GM12878 (cell line): ENCODE measurements at regions not wholly inside any gene's neighbourhood (a gene's known extent, or its start where the extent isn't known, plus 50 kb on each side); places are given as distances from the start of the nearest gene placed in this dataset.

Experiments
- ATAC-seq: fragments of 200-7000 bp; cut with Tn5 transposase; 3 replicates; pipeline ENCODE4 v1.9.1; 2020; ENCODE audit warnings: mild to moderate bottlenecking, moderate library complexity
- BruUV-seq: library from RNA; stranded (reverse); fragments of 400-500 nt; replicated peaks from 2 replicates; lab custom pipeline; 2021; lab: Mats Ljungman, UMichigan
- CTCF ChIA-PET: fragments of 300-600 bp; sonication (Branson Sonifier 250); formaldehyde crosslinking; extraction: SDS; loops from one replicate; lab custom pipeline; 2021; ENCODE audit warnings: inconsistent platforms; lab: Yijun Ruan, JAX
- POLR2A ChIA-PET: fragments of 350-600 bp; formaldehyde crosslinking; extraction: SDS; loops from one replicate; lab custom pipeline; 2021; ENCODE audit warnings: inconsistent platforms; lab: Charles Lee
- RAD21 ChIA-PET: fragments of 300-600 bp; sonication (Branson Sonifier 250); formaldehyde crosslinking; loops from one replicate; lab custom pipeline; 2023; ENCODE audit warnings: antibody characterized with exemption; ENCODE audit not compliant: unreplicated experiment; lab: Charles Lee
- SMC1A ChIA-PET: fragments of 300-600 bp; sonication (Branson Sonifier 250); formaldehyde crosslinking; loops from one replicate; lab custom pipeline; 2023; ENCODE audit not compliant: unreplicated experiment, uncharacterized antibody; lab: Charles Lee
- DNase-seq: peaks from one replicate; pipeline ENCODE4 v3.0.0-alpha.2; 2011; ENCODE audit warnings: low read depth, low spot score
- FAIRE-seq: peaks from 3 replicates; lab custom pipeline; 2011; peaks lifted over from hg19 to GRCh38; lab: Jason Lieb, UNC
- H2AFZ ChIP-seq: 2 replicates; pipeline ENCODE4 v1.6.0; 2011; ENCODE audit warnings: low read depth, low read length, control low read depth; ENCODE audit not compliant: control insufficient read depth
- H3K27ac ChIP-seq: 2 replicates; pipeline ENCODE4 v1.5.1; 2011; ENCODE audit warnings: control low read depth; ENCODE audit not compliant: control insufficient read depth, insufficient read depth
- H3K27me3 ChIP-seq, 2 experiments: replicated peaks in 1 of 2; 2 replicates each; pipeline versions ENCODE4 v1.6.0 to v1.6.1; 2011; ENCODE audit warnings: low read length in 1 of 2; ENCODE audit not compliant: control insufficient read depth in 2 of 2, insufficient read depth in 2 of 2
- H3K36me3 ChIP-seq, 2 experiments: 2 replicates each; pipeline ENCODE4 v1.5.1; 2011; ENCODE audit warnings: low read length in 1 of 2; ENCODE audit not compliant: control insufficient read depth in 2 of 2, insufficient read depth in 2 of 2
- H3K4me1 ChIP-seq: 2 replicates; pipeline ENCODE4 v1.6.1; 2011; ENCODE audit warnings: mild to moderate bottlenecking, low read length, moderate library complexity, mixed read lengths; ENCODE audit not compliant: control insufficient read depth, insufficient read depth
- H3K4me2 ChIP-seq: 2 replicates; pipeline ENCODE4 v1.6.0; 2011; ENCODE audit warnings: control low read depth; ENCODE audit not compliant: control insufficient read depth, insufficient read depth
- H3K4me3 ChIP-seq: fragments of 200-600 bp; sonication (generic); 2 replicates; pipeline ENCODE4 v1.5.1; 2016
- H3K79me2 ChIP-seq: 2 replicates; pipeline ENCODE4 v1.6.0; 2011; ENCODE audit warnings: low read length; ENCODE audit not compliant: control insufficient read depth, insufficient read depth
- H3K9ac ChIP-seq: 2 replicates; pipeline ENCODE4 v1.8.0; 2011; ENCODE audit warnings: low read length, control low read depth, mixed read lengths; ENCODE audit not compliant: control insufficient read depth, insufficient read depth
- H3K9me3 ChIP-seq: replicated peaks from 3 replicates; pipeline ENCODE4 v1.5.1; 2011; ENCODE audit warnings: mild to moderate bottlenecking, low read length; ENCODE audit not compliant: control insufficient read depth, insufficient read depth
- H4K20me1 ChIP-seq: 2 replicates; pipeline ENCODE4 v1.6.0; 2011; ENCODE audit not compliant: control insufficient read depth, insufficient read depth
- BMI1 ChIP-seq: fragments of 450-650 bp; IDR thresholded peaks from 2 replicates; pipeline ENCODE4 v1.6.1; 2016; ENCODE audit warnings: mild to moderate bottlenecking, moderate library complexity, borderline replicate concordance
- E4F1 ChIP-seq: fragments of 450-650 bp; IDR thresholded peaks from 2 replicates; pipeline ENCODE4 v1.6.1; 2018; ENCODE audit warnings: borderline replicate concordance, mild to moderate bottlenecking; ENCODE audit not compliant: partially characterized antibody
- ESRRA ChIP-seq: IDR thresholded peaks from 2 replicates; pipeline ENCODE4 v1.6.1; 2012; ENCODE audit warnings: mild to moderate bottlenecking, low read length, improper control_type of control experiment
- MTA3 ChIP-seq: IDR thresholded peaks from 2 replicates; pipeline ENCODE4 v1.6.1; 2012; ENCODE audit warnings: low read length, inconsistent platforms, borderline replicate concordance
- NR2F1 ChIP-seq: fragments of 450-650 bp; conservative IDR thresholded peaks from 2 replicates; pipeline ENCODE4 v1.6.1; 2017; ENCODE audit warnings: mild to moderate bottlenecking
- PAX5 ChIP-seq: IDR thresholded peaks from 2 replicates; pipeline ENCODE4 v1.6.1; 2011; ENCODE audit warnings: low read depth, low read length, borderline replicate concordance
- RELA ChIP-seq: fragments of 450-650 bp; IDR thresholded peaks from 2 replicates; pipeline ENCODE4 v1.8.0; 2014; ENCODE audit warnings: borderline replicate concordance; ENCODE audit not compliant: partially characterized antibody
- ZNF217 ChIP-seq: fragments of 450-650 bp; IDR thresholded peaks from 2 replicates; pipeline ENCODE4 v1.6.1; 2017; ENCODE audit warnings: antibody characterized with exemption, mild to moderate bottlenecking
- WGBS: methylation state at CpG from one replicate; pipeline ENCODE4 v1.1.6; 2016; ENCODE audit warnings: low lambda C conversion rate; ENCODE audit not compliant: insufficient replicate concordance, insufficient coverage; ENCODE audit errors: missing lambda C conversion rate; 5-methylcytosine and 5-hydroxymethylcytosine counted together
- in situ Hi-C: fragments of 300-500 bp; cut with MboI; formaldehyde crosslinking; loops from 9 replicates; pipeline ENCODE4 v1.14.3; 2018; ENCODE audit warnings: mixed read lengths
- intact Hi-C: fragments of 100-400 bp; cut with micrococcal nuclease; formaldehyde crosslinking; loops from one replicate; pipeline ENCODE4 v1.14.2; 2022; ENCODE audit not compliant: unreplicated experiment

GRCh38 chr7:42627101-42627500 is 284.8 kb downstream of the C7orf25 start:
- DNase-seq (no peak), FAIRE-seq (no peak), ATAC-seq (no peak)
- Histone ChIP-seq H3K9me3 (no peaks in the 10 kb centered on the region), H3K4me2 (no peak overlapping the region), H4K20me1 (no peaks in the 10 kb centered on the region), H3K79me2 (no peaks in the 10 kb centered on the region), H3K27me3 (no peaks in the 10 kb centered on the region), H3K27ac (no peak overlapping the region), H3K36me3 (no peaks in the 10 kb centered on the region), H2AFZ (no peak overlapping the region), H3K4me1 (no peaks in the 10 kb centered on the region), H3K4me3 (no peak overlapping the region), H3K9ac (no peak overlapping the region)
- ChIA-PET SMC1A (no interaction called here), POLR2A (no interaction called here), RAD21 (no interaction called here), CTCF (no interaction called here)
- in situ Hi-C loops = no loop called here
- 63% methylated on average over 2 of the region's 2 CpGs for WGBS
- no TSS peak for BruUV-seq
- TF ChIP-seq MTA3 = no peak
- TF ChIP-seq E4F1 = no peak
- no peak for TF ChIP-seq ZNF217
- TF ChIP-seq ESRRA = no peak
- TF ChIP-seq NR2F1 = no peak
- no peak for TF ChIP-seq RELA
- no peak for TF ChIP-seq PAX5
- TF ChIP-seq BMI1 = no peak
- intact Hi-C loops = no loop called here
